MCF 10A (cell line): ENCODE measurements at regions not wholly inside any gene's neighbourhood (a gene's known extent, or its start where the extent isn't known, plus 50 kb on each side); places are given as distances from the start of the nearest gene placed in this dataset.

Experiments
- BruUV-seq: library from RNA; stranded (reverse); fragments of 400-500 nt; replicated peaks from 2 replicates; lab custom pipeline; 2021; lab: Mats Ljungman, UMichigan
- CTCF ChIA-PET: fragments of 300-600 bp; sonication (Branson Sonifier 250); formaldehyde crosslinking; extraction: SDS; loops from one replicate; lab custom pipeline; 2021; ENCODE audit warnings: antibody characterized with exemption, inconsistent platforms; lab: Yijun Ruan, JAX
- POLR2A ChIA-PET: fragments of 300-600, 350-650 bp; sonication (Branson Sonifier 250); formaldehyde crosslinking; extraction: SDS; loops from one replicate; lab custom pipeline; 2020; ENCODE audit warnings: antibody characterized with exemption, inconsistent platforms; lab: Yijun Ruan, JAX
- DNase-seq: peaks from one replicate; pipeline ENCODE4 v3.0.0-alpha.2; 2018; ENCODE audit not compliant: unreplicated experiment
- H3K27ac Mint-ChIP-seq: one replicate; pipeline ENCODE4 v1.8.0; 2022; ENCODE audit warnings: mild to moderate bottlenecking, low read depth, mixed read lengths; ENCODE audit not compliant: unreplicated experiment
- H3K27me3 Mint-ChIP-seq: one replicate; pipeline ENCODE4 v1.8.0; 2022; ENCODE audit warnings: mixed read lengths; ENCODE audit not compliant: insufficient read depth, unreplicated experiment
- H3K36me3 Mint-ChIP-seq: one replicate; pipeline ENCODE4 v1.8.0; 2022; ENCODE audit warnings: mild to moderate bottlenecking, moderate library complexity, mixed read lengths; ENCODE audit not compliant: insufficient read depth, unreplicated experiment
- H3K4me1 Mint-ChIP-seq: one replicate; pipeline ENCODE4 v1.8.0; 2022; ENCODE audit warnings: mixed read lengths; ENCODE audit not compliant: insufficient read depth, unreplicated experiment
- H3K4me3 Mint-ChIP-seq: one replicate; pipeline ENCODE4 v1.8.0; 2022; ENCODE audit warnings: mild to moderate bottlenecking, moderate library complexity, mixed read lengths; ENCODE audit not compliant: unreplicated experiment
- H3K9me3 Mint-ChIP-seq: one replicate; pipeline ENCODE4 v1.8.0; 2022; ENCODE audit warnings: mixed read lengths; ENCODE audit not compliant: unreplicated experiment
- CTCF ChIP-seq: fragments of 200-600 bp; IDR thresholded peaks from one replicate; pipeline ENCODE4 v1.8.0; 2022; ENCODE audit warnings: antibody characterized with exemption, mild to moderate bottlenecking; ENCODE audit not compliant: unreplicated experiment
- intact Hi-C: fragments of 100-400 bp; cut with micrococcal nuclease; formaldehyde crosslinking; loops from 2 replicates; pipeline ENCODE4 v1.14.1; 2022

- H3K27me3 Mint-ChIP-seq, result no peaks in the 10 kb centered on the region
- no peak overlapping the region for H3K27ac Mint-ChIP-seq
- no peak for TF ChIP-seq CTCF
- no peaks in the 10 kb centered on the region for H3K4me1 Mint-ChIP-seq
- peaks cover 4% of the 10 kb centered on the region for H3K36me3 Mint-ChIP-seq
- intact Hi-C loops, result no loop called here
- ChIA-PET CTCF (no interaction called here), POLR2A (no interaction called here)
- no peaks in the 10 kb centered on the region for H3K9me3 Mint-ChIP-seq
- no TSS peak for BruUV-seq
- no peak overlapping the region for H3K4me3 Mint-ChIP-seq
- no peak for DNase-seq
Observed at GRCh38 chr5:23216345-23216744, 291.1 kb upstream of the PRDM9 start.

- POLR2A ChIA-PET, result interaction anchor here (0.6 to 1.2 kb wide), 3 partner anchors 14 to 504 kb away, joined by 3 read pairs; no protein-coding TSS in a partner anchor
- peak; percentile 69 for TF ChIP-seq CTCF
- Mint-ChIP-seq H3K36me3 (no peaks in the 10 kb centered on the region), H3K9me3 (no peaks in the 10 kb centered on the region), H3K27me3 (no peaks in the 10 kb centered on the region), H3K4me3 (no peak overlapping the region), H3K4me1 (peaks cover 5% of the 10 kb centered on the region), H3K27ac (no peak overlapping the region)
- peak; percentile 76 for DNase-seq
- CTCF ChIA-PET, result interaction anchor here (0.5 to 1.9 kb wide), 63 partner anchors 8 to 953 kb away, joined by 3 to 19 read pairs (median 4); no protein-coding TSS in a partner anchor
- intact Hi-C loops, result loop anchor here (1.0 to 10.0 kb wide), 6 partner anchors 126 to 901 kb away; no protein-coding TSS in a partner anchor
- no TSS peak for BruUV-seq
Observed at GRCh38 chr5:23208959-23209431, 298.4 kb upstream of the PRDM9 start.

GRCh38 chr5:23204111-23204510, 303.3 kb upstream of the PRDM9 start:
- no TSS peak for BruUV-seq
- Mint-ChIP-seq H3K27me3 (no peaks in the 10 kb centered on the region), H3K4me3 (no peak overlapping the region), H3K36me3 (no peaks in the 10 kb centered on the region), H3K27ac (no peak overlapping the region), H3K4me1 (peaks cover 5% of the 10 kb centered on the region), H3K9me3 (no peaks in the 10 kb centered on the region)
- TF ChIP-seq CTCF, result no peak
- ChIA-PET POLR2A (interaction anchor here (0.7 kb wide), 2 partner anchors 179 to 339 kb away, joined by 3 to 4 read pairs; no protein-coding TSS in a partner anchor), CTCF (no interaction called here)
- intact Hi-C loops, result loop anchor here (10.0 kb wide), 1 partner anchor 131 kb away; no protein-coding TSS in a partner anchor
- no peak for DNase-seq

GRCh38 chr5:23169660-23170416, 316.7 kb upstream of the CDH12 start:
- Mint-ChIP-seq H3K27me3 (no peaks in the 10 kb centered on the region), H3K4me1 (peaks cover 5% of the 10 kb centered on the region), H3K4me3 (no peak overlapping the region), H3K9me3 (no peaks in the 10 kb centered on the region), H3K36me3 (no peaks in the 10 kb centered on the region), H3K27ac (no peak overlapping the region)
- ChIA-PET CTCF (no interaction called here), POLR2A (interaction anchor here (0.6 kb wide), 1 partner anchor 43 kb away, joined by 4 read pairs; no protein-coding TSS in a partner anchor)
- no TSS peak for BruUV-seq
- TF ChIP-seq CTCF, result no peak
- intact Hi-C loops, result no loop called here
- no peak for DNase-seq
